ENCODE measurements at regions not wholly inside any gene's neighbourhood (a gene's known extent, or its start where the extent isn't known, plus 50 kb on each side); places are given as distances from the start of the nearest gene placed in this dataset.
"Not testable (repeated sequence)": the region's sequence is repeated elsewhere in the genome, so short reads cannot be mapped to it uniquely, and the experiment has no call there.

DNA sequence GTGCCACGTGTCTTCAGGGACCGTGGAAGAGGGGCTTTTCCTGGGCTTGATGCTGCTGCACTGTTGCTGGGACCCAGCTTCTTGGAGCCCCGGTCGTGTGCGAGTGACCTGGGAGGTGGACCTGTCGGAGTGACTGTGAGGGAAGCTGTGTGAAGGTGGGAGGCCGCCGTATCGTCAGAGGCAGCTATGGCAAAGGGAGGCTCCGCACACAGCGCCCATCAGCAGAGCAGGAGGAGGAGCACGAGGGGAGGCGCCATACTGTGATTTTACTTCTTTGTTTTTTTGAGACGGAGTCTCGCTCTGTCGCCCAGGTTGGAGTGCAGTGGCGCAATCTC lies 171.0 kb downstream of the LAT start:
- DNase-seq, result not testable (repeated sequence)

DNA sequence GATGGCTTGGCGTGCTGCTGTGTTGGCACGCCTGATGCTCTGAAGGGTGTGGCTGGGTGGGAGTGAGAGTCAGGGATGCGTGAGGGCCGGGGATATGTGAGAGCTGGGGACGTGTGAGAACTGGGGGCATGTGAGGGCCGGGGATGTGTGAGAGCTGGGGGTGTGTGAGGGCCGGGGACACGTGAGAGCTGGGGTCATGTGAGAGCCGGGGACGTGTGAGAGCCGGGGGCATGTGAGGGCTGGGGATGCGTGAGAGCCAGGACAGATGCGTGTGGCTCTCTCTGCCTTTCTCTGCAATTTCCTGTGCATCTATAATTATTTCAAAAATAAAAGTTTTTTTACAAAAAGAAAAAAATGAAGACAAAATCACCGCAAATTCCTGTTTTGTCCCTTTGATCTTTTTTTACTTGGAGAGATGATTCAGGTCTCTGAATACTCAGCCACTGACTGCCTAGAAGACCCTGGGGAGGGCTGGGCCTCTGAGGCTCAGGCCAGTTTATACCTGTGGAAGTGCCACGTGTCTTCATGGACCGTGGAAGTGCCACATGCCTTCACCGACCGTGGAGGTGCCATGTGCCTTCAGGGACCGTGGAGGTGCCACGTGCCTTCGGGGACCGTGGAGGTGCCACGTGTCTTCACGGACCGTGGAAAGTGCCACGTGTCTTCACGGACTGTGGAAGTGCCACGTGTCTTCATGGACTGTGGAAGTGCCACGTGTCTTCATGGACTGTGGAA lies 170.4 kb downstream of the LAT start:
- DNase-seq, result peak; percentile 45

DNA sequence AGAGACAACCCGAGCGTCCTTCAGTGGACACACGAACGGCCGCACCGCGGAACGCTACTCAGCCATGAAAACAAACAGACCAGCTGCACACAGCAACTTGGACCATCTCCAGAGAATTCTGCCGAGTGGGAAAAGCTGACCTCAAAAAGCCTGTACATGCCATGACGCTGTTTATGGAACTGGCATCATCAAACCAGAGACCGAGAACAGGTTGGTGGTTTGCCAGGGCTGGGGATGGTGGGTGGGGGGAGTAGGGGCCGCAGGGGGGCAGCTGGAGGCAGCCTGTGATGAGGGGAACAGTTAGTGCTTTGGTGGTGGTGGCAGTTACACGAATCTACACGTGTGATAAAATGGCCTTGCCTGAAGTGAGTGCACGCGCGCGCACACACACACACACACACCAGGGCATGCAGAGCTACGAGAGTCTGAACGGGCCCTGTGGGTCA lies 169.8 kb downstream of the LAT start:
- DNase-seq, result no peak

DNA sequence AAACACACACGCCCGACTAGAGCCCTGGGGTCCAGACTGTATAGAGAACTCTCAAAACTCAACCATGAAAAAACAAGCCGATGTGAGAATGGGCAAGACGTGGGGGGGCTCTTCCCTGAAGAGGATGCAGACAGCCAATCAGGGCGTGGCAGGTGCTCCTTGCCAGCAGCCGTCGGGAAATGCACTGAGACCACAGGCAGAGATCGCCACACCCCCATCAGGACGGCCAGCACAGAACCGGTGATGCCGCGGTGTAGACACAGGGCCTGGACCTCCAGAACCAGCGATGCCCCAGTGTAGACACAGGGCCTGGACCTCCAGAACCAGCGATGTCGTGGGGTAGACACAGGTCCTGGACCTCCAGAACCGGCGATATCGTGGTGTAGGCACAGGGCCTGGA lies 169.2 kb downstream of the LAT start:
- no peak for DNase-seq

DNA sequence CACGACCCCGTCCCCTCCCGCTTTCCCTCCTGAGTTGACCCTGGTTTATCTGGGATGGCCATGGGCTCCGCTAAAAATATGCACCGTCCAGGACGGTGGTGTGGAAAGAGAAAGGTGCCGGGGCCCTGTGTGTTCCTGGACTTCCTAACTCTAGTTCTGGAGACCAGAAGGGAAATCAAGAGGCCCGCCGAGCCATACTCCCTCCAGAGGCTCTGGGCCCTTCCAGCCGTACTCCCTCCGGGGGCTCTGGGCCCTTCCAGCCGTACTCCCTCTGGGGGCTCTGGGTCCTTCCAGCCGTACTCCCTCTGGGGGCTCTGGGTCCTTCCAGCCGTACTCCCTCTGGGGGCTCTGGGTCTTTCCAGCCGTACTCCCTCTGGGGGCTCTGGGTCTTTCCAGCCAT lies 168.5 kb downstream of the LAT start:
- DNase-seq, result not testable (repeated sequence)

DNA sequence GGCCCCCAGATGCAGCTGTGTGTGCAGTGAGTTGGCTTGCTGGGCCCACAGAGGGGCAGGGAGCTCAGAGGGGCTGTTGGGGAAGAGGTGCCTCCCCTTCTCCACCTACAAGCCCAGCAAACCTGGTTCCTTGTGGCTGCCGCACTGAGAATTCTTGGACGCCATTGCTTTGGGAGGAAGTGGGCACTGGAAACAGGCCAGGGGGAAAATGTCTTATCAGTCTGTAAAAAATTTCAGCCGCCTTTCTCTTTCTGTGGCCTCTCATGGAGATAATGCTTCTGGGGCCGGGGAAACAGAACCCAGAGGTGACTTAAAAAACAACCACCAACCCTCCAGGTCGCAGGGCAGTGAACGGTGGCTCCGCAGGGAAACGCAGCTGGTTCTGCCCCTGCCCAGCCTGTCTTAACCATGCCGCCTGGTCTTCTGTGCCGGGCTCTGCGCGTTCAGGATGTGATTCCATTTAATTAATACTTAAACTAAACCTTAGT lies 167.7 kb downstream of the LAT start:
- not testable (repeated sequence) for DNase-seq

DNA sequence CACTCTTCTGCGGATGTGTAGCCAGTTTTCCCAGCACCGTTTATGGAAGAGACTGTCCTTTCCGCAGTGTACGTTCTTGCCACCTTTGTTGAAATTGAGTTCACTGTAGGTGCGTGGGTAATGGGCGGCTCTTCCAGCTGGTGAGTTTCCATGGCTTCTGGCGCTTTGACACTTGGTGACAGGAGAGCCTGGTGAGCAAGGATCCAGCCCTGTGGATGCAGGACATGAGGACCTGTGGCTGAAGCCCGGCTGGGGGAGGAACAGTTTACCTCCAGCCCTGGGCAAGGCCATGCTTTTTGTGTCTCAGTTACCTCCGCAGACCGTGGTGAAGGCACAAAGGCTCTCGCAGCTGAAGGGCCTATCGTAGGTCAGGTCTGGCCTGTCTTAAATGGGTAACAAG lies 166.5 kb downstream of the LAT start:
- no peak for DNase-seq

DNA sequence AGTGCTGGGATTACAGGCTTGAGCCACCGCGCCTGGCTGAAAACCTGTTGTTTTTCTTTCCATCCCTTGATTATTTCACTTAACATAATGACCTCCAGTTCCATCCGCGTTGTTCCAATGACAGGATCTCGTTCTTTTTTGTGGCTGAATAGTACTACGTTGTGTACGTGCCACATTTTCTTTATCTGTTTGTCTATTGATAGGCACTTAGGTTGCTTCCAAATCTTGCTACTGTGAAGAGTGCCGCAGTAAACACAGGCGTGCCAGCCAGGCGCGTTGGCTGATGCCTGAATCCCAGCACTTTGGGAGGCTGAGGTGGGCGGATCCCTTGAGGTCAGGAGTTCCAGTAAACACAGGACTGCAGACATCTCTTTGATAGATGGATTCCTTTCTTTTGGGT lies 165.1 kb downstream of the LAT start:
- DNase-seq, result not testable (repeated sequence)

DNA sequence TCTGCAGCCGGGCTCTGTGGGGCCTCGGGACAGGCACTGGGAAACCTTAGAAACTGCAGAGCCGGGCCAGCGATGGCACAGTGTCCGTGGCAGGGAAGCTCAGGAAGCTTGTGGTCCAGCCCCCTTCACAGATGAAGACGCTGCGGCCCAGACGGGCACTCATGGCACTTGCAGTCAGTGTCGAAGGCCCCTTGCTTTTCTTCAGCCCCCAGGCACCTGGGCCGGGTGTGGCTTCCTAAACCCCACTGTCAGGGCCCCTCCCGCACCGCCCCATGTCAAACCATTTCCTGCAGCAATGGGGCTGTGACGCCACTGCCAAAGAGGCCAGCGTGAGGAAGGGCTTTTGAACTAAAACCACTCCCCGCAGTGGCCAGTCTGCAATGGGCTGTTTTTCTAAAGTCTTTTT lies 164.0 kb downstream of the LAT start:
- DNase-seq, result peak; percentile 82

DNA sequence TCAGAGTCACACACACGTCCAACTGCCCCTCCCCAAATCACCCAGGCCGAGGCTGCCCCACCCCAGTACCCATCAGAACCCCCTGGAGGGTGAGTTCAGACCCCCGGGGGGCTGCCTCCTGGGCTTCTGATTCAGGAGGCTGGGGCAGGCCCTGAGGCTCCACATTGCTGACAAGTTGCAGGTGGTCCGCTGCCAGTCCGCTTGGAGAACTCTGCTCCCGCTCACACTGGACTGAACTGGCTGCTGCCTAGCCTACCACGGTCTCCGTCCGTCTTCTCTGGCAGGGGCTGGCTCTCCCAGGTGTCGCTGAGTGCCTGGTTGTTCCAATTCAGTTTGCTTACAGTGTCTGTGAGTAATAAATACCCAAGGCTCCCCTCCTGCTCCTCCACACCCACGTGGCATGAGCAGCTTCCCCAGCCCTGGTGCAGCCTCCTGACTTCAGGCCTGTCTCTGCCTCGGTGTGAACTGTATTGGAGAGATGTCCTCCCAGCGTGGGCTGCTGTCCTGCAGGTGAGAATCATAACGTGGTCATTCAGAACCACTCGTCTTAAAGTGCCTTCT lies 163.4 kb downstream of the LAT start:
- peak; percentile 58 for DNase-seq

DNA sequence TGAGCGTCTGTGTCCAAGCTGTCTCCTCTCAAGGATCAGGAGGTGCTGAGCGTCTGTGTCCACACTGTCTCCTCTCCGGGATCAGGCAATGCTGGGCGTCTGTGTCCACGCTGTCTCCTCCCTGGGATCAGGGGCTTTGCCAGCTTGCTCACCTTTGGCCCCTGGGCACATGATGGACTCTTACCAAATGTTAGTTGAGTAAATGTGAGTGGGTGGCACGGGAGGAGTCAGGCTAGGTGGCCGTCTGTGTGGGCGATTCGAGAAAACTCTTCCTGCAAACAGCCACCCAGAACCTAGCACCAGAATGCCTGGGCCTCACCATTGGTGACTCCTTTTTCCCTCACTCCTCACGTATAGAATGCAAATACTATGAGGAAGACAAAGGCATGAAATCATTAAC lies 162.9 kb downstream of the LAT start:
- DNase-seq, result not testable (repeated sequence)

DNA sequence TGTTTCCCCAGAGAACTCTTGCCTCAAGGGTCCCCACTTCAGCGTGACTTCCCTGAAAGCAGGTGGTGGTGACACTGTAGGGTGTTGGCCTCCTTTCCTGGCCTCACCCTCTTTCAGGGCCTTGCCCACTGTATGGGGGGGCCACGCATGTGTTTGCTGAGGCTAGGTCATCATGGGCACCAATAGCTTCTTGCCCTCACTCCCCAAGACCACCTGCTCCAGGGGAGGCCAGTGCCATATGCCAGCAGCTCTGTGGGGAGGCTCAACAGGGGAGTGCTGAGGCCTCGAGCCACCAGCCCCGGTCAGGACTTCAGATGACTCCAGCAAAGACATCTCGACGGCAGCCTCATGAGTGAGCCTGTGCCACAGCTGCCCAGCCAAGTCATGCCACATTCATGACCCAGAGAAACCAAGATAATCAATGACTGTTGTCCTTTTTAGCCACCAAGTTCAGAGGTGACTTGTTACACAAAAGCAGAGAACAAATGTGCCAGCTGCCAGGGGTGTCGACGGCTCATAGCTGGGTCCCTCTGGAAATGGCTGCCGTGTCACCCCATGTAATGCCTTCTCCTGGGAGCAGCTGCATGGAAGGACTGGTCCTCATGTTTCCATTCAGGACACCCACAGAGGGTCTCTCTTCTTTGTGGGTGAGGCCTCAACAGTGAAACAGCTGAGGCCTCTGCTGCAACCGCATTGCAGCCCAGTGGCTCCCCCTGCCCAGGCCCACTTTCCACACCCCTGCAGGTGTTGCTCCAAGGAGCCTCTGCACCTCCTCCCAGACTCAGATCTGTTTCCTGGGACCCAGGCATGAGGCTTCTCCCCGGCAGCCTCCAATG lies 162.2 kb downstream of the LAT start:
- not testable (repeated sequence) for DNase-seq

DNA sequence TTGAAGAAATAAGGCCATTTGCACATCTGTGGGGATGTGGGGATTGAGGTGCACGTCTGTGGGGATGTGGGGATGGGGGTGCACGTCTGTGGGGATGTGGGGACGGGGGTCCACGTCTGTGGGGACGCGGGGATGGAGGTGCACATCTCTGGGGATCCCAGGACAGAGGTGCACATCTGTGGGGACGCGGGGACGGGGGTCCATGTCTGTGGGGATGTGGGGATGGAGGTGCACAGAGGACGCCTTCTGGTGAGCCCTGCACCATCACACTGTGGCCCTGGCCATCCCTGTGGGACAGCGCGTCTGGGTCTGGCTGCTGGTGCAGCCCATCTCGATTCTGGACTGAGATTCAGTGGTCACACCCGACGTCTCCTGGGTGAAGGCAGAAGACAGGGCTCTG lies 161.4 kb downstream of the LAT start:
- no peak for DNase-seq

DNA sequence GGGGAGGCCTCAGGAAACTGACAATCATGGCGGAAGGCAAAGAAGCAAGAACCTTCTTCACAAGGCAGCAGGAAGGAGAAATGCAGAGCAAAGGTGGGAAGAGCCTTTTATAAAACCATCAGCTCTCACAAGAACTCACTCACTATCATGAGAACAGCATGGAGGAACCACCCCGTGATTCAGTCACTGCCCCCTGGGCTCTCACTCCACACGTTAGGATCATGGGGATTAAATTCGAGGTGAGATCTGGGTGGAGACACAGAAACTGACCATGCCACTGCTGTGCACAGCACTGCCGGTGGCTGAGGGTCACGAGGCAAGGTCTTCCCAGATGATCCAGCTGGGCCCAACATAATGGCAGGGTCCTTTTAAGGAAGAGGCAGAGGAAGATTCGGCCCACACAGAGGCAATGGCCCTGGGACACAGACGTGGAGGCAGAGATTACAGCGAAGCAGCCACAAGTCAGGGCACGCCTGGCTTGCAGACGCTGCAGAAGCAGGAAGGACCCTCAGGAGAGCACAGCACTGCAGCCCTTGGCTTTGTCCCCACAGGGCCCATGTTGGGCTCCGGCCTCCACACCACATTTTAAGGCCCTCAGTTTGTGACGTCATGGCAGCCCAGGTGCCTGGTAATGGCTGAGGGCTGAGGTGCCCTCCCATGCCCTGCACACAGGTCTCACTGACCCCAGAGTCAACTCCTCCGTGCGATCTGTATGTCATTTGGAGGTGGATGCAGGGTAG lies 160.8 kb downstream of the LAT start:
- not testable (repeated sequence) for DNase-seq

DNA sequence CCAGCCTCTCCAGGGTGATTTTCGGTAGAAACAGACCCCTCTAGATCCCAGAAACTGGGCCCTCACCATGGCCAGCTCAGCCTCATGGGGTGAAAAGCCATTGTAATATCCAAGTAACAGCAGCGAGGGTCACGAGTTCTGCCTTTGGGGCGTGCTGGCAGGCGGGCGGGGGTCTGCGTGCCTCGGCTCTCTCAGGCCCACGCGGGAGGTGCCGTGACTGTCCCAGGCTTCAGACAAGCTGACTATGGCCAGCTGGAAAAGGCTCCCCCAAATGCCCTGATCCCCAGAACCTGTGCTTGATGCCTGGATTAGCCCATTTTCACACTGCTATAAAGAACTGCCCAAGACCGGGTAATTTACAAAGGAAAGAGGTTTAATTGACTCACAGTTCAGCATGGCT lies 160.2 kb downstream of the LAT start:
- DNase-seq, result not testable (repeated sequence)

DNA sequence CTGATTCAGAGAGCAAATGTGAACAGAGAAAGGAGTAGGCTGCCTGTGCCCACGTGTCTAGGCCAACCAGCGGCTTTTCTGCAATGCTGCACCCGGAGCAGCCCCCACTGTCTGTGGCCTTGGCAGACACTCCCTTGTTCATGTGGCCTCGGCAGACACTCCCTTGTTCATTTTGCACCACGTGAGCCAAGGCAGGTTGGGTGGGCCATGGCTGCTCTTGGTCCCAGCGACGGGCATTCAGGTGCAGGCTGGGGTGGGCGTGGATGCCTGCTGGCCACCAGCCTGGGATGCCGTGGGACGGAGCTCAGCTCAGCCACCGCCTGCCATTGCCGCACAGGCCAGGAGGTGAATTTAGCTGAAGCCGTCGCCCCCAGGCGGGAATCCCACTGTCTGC lies 159.8 kb downstream of the LAT start:
- not testable (repeated sequence) for DNase-seq

DNA sequence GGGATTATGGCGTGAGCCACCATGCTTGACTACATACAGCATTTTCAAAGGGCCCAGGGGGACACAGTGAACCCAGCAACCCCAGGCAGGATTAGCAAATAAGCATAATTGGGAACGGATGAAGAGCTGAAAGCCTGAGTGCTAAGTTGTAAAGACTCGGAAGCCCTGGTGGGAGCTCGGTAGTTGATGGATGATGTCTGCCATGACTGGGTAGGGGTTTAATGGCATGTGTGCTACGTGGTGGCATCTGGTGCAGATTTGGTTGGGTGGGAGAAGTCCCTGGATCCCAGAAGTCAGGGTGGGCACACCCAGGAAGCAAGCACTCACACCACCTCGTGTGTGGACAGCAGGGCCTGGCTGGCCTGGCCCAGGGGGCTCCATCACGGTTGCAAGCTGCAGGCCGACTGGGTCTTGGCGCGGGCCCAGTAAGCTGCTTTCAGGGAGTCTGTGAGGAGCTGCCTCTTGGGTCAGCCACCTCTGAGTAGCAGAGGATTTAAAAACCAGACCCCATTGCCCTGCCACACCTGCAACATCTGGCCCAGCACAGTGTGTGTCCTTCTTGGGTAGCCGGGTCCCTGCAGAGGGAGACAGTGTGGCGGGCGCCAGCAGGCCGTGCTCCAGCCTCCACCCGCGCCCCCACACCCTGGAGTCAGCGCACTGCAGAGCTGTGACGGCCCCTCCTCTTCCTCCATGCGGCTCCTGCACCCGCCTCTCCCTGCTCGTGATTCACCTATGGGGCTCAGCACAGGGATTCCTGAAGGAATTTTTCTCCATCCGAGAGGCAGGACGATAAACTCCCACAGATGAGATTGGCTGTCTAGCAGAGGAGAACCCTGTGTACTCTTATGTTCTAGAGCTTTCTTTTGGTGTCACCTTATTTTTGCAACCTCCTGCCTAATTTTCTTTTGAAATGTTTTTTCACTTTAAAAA lies 159.2 kb downstream of the LAT start:
- DNase-seq, result not testable (repeated sequence)

DNA sequence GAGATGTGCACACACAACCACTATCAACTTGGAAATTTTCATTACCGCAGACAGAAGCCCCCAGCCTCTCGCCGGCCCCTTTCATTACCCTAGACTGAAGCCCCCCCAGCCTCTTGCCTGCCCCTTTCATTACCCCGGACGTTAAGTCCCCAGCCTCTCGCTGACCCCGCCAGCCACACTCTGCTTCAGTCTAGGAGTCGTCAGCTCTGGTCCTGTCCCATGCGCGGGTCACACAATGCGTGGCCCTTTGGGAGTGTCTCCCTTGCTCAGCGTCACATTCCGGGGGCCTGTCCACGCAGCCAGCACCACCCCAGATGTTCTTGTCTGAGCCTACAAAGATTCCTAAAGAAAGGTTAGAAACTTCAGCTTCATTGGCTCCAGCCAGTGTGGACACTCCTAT lies 157.7 kb downstream of the LAT start:
- DNase-seq, result not testable (repeated sequence)

DNA sequence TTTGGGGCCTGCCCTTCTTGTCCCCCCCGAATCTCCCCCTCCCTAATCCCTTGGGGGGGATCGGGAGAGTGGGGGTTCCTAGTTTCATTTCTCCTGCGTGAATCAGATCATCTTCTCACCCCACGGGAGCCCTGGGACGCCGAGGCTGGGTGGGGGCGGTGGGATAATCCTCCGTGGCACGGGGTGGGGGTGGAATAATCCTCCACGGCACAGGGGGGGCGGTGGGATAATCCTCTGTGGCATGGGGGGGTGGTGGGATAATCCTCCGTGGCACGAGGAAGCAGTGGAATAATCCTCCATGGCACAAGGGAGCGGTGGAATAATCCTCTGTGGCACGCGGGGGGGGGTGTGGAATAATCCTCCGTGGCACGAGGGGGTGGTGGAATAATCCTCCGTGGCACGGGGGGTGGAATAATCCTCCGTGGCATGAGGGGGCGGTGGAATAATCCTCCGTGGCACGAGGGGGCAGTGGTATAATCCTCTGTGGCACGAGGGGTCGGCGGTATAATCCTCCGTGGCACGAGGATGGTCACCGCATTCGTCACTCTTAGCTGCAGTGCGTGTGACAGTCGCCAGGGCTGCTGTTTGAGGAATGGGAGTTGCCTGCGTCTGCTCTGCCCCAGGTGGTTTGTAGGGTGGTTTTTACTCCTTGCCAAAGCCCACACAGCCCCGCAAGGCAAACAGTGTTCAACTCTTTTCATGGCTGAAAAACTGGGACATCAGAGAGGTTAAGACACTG lies 156.9 kb downstream of the LAT start:
- DNase-seq, result no peak

DNA sequence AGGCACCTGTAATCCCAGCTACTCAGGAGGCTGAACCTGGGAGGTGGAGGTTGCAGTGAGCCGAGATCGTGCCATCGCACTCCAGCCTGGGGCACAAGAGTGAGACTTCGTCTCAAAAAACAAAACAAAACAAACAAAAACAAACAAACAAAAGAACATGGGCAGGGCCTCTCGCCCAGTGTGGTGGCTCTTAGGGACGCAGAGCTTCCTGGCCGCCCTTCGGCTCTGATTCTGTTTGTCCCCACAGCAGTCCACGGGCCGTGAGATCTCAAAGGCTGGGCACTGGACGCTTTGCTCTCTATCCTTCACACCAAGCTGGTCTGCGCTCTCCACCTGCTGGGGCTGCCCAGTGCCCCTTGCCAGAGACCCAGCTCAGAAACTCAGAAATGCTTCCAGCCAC lies 156.3 kb downstream of the LAT start:
- DNase-seq, result not testable (repeated sequence)

All from activated T-cell treated with anti-CD3 and anti-CD28 coated beads, Interleukin-2, amount 50 U/mL, for 1 hour (primary cell).